ENCODE measurements at regions not wholly inside any gene's neighbourhood (a gene's known extent, or its start where the extent isn't known, plus 50 kb on each side); places are given as distances from the start of the nearest gene placed in this dataset.

GRCh38 chr1:96473791-96474434, 247.7 kb upstream of the PTBP2 start:
- DNase-seq (ENCODE audit: low spot score), result no peak

GRCh38 chr1:96474985-96475743, 246.4 kb upstream of the PTBP2 start:
- DNase-seq (ENCODE audit: low spot score), result no peak
- TF ChIP-seq CTCF (IDR thresholded peaks at IDR 0.05; ENCODE audit: extremely low read depth, missing control alignments), result no peak

More at GRCh38 chr1:96473791-96474434, 247.7 kb upstream of the PTBP2 start:
- no peak for TF ChIP-seq CTCF (IDR thresholded peaks at IDR 0.05; ENCODE audit: extremely low read depth, missing control alignments)

- no peak for DNase-seq (ENCODE audit: low spot score)
- no peak for TF ChIP-seq CTCF (IDR thresholded peaks at IDR 0.05; ENCODE audit: extremely low read depth, missing control alignments)
Measured at GRCh38 chr1:96475903-96476302, 245.7 kb upstream of the PTBP2 start.

GRCh38 chr1:96478228-96478627, 243.4 kb upstream of the PTBP2 start:
- TF ChIP-seq CTCF (IDR thresholded peaks at IDR 0.05; ENCODE audit: extremely low read depth, missing control alignments), result no peak
- no peak for DNase-seq (ENCODE audit: low spot score)

GRCh38 chr1:96481409-96481808, 240.2 kb upstream of the PTBP2 start:
- no peak for TF ChIP-seq CTCF (IDR thresholded peaks at IDR 0.05; ENCODE audit: extremely low read depth, missing control alignments)
- no peak for DNase-seq (ENCODE audit: low spot score)

GRCh38 chr1:96482616-96483015, 239.0 kb upstream of the PTBP2 start:
- no peak for TF ChIP-seq CTCF (IDR thresholded peaks at IDR 0.05; ENCODE audit: extremely low read depth, missing control alignments)
- DNase-seq (ENCODE audit: low spot score), result no peak

- no peak for DNase-seq (ENCODE audit: low spot score)
- no peak for TF ChIP-seq CTCF (IDR thresholded peaks at IDR 0.05; ENCODE audit: extremely low read depth, missing control alignments)
Measured at GRCh38 chr1:96487394-96487793, 234.2 kb upstream of the PTBP2 start.

All from GM20000 (cell line).